ENCODE measurements at regions not wholly inside any gene's neighbourhood (a gene's known extent, or its start where the extent isn't known, plus 50 kb on each side); places are given as distances from the start of the nearest gene placed in this dataset.

DNA sequence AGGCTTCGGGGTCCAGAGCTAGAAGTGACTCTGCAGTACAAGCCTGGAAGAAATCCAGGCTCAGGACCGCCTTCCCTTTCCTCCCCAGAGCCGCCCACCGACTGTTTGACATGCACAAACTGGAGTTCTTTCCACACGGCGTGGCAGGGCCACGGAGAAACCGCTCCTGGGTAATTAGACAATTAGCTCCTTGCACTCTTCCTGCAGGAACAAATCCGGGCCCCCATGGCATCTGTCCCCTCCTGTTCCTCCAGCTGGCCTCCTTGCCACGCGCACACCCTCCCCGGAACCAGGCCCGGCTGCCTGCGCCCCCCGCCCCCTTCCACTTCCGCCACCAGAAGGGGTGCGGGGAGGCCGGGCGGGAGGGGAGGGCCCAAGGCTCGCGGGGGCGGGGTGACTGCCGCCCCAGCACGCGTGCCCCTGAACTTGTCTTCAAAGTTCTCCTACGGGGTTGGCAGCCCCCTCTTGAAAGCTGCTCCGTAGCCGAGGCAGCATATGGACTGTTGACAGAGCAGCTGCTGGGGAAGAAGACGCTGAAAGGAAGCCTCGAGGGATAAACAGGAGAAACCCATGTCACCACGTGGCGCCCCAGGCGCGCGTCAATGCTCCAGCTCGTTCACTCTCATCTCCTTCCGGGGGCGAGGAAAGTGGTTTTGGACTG is 74.3 kb downstream of the SEC61B start:
- TF ChIP-seq POLR2AphosphoS5 (IDR thresholded peaks at IDR 0.05; ENCODE audit: low read depth, low read length) (no peak), POLR2A (IDR thresholded peaks at IDR 0.05; ENCODE audit: low read depth, low read length) (no peak), TAF1 (IDR thresholded peaks at IDR 0.05; ENCODE audit: borderline replicate concordance, low read depth, low read length) (no peak)
